HG03280 (cell line): ENCODE measurements at regions not wholly inside any gene's neighbourhood (a gene's known extent, or its start where the extent isn't known, plus 50 kb on each side); places are given as distances from the start of the nearest gene placed in this dataset.

ENCODE experiments used
- ATAC-seq: cut with Tn5 transposase; IDR thresholded peaks from one replicate; pipeline ENCODE4 v1.9.1; 2021; ENCODE audit warnings: mild to moderate bottlenecking, moderate library complexity; ENCODE audit not compliant: unreplicated experiment

DNA sequence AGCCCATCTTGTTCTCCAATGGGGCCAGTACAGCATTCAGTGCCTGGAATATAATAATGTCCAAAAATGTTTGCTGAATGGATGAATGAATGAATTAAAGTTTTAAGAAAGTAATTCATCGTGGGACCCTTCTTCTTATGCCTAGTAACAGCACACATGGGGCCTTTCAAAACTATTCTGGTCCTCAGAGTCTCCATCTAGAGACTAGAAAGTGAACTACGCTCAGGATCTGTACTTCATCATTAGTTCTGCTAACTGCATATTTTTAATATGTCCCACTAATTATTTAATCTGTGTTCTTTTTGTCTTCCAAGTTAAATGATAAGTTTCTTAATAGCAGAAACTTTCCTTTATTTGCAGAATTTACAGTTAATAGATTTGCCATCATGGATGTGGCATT, 172.5 kb downstream of the SMAD2 start:
- no peak for ATAC-seq

DNA sequence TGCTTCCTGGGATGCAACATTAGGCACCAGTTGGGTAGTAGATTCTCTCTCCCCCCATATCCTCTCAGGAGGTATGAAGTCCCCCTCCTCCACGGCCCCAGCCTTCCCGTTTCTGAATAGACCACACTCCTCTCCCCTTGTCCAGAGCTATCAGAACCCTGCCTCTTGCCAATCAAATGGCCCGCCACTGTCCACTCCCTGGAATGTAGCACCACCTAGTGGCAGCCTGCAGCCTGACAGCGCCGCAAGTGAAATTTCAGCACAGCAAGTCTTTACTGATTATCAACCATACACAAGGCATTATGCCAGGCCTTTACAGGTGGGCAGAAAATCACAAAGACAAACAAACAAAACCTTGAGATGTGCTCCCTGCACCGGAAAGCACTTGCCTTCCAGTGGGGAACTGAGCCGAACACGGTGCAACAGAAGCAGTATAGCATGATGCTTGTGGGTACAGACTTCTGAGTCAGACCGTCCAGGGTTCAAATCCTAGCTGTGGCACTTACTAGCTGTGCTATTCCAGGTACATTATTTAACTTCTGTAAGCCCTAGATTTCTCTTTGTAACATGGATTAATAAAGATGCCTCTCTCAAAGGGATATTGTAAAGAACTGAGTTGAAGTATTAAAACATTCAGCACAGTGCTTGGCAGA, 174.0 kb downstream of the SMAD2 start:
- ATAC-seq: peak; percentile 62

DNA sequence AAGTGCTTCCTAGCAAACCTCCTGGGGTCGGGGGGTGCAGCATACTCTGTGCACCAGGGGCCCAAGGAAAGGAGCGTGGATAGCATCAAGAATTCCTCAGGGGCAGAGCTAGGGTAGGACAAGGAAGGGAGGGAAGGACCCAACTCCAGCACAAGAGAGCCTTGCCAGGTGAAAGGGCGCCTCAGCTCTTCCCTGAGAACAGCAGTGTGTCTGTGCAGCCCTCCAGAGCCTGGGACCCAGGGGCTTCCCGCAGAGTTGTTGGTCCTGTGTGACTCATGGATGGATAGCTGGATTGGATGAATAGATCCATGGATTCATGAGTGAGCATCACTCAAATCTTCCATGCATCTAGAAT, 175.4 kb downstream of the SMAD2 start:
- ATAC-seq: no peak

DNA sequence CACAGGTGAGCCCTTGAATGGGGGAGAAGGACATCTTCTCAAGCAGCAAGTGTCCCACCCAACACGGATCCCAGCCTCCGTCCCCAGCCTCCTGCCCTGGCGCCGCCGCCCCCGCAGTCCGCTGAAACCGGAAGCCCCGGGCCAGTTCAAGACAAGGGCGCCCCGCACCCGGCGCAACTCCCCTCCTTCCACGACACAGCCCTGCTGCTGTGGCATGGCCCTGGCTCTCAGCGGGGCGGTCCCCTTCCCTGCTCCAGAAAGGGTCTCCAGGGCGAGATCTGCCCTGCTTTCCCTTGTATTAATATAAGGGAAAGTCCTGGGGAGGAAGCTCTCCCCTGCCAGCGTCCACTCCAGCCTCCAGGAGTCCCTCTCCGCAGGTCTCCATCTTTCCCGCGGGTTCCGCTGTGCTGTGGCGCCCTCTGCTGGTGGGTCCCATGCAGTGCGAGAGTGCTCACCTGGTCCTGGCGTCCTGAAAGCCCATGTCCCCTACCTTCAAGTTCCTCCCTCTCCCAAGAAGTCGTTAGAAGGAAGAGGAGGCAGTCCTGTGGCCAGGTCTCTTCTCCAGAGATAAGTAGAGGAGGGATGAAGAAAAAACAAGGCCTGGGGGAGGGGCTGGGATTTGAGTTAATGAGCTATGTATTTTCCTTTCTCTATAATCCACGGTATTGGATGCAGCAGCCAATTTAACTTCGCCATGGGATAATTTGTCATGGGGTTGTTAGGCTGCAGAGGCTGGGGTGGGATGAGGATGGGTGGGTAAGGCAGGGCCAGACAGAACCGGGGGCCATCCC, 176.0 kb downstream of the SMAD2 start:
- no peak for ATAC-seq

DNA sequence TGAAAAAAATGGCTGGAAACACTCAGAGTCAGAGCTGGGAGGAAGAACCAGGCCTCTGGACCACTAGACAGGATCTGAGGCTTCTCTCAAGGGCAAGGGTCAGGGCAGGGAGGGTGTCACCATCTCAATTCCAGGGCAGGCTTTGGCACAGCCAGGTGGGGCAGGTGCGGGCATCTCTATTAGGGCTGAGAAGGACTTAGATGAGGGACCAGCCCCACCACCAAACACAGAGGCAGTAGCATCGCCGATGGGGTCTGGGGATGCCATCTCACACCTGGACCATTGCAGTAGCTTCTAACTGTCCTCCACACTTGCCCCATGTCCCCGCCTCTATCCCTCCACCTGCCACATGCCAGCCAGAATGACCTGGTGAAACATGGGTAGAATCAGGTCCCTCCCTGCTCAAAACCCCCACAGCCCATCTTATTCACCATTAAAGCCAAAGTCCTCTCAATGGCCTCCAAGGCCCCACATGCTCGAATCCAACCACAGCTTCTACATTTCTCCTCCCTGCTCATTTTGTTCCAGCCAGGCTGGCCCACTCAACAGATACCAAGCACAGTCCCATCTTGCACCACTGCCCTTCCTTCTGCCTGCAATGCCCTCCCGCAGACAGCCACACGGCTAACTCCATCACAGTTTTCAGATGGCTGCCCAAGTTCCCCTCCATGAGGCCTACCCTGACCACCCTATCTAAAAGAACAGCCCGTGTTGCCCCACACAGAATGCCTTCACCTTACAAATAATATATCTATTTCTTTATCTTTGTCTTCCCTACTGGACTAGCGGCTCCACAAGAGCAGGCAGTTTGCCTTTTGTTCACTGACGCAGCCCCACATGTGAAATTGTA, 177.4 kb downstream of the SMAD2 start:
- no peak for ATAC-seq

DNA sequence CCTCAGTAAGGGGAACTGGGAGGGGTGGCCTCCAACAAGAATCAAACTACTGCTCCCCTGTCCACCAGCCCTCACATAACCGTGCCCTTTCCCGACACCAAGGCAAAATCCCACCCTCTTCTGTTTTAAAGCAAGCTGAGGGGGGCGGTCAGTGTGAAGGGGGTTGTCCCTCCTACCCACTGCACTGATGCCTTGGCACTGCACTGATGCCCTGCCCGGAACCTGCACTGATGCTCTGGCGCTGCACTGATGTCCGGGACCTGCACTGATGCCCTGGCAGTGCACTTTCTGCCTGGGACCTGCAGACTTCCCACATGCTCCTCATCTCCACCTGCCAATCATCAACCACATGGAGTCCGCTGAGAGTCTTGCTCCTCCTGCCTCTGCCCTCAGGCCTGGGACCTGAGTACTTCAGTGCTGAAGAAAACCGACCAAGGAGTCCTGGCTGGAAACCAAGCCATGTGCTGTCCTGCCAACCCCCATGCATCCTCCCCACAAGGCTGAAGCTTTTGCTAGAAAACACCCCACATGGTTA, 179.5 kb downstream of the SMAD2 start:
- no peak for ATAC-seq

DNA sequence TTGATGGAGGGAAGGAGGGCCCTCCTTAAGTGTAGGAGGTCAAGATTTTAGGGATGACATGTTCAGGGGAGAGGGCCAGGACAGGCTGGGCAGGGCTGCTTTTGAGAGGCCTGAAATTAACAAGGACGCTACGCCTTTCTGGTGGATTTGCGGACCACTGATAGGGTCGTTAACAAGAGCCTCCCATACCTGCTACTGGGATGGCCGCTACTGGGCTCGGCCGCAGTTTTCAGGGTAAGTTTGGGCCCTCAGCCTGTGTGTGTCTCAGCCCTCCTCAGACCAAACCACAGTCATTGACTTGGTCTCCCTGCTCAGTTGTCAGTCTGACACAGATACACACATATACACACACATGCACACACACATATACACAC, 180.9 kb downstream of the SMAD2 start:
- no peak for ATAC-seq

DNA sequence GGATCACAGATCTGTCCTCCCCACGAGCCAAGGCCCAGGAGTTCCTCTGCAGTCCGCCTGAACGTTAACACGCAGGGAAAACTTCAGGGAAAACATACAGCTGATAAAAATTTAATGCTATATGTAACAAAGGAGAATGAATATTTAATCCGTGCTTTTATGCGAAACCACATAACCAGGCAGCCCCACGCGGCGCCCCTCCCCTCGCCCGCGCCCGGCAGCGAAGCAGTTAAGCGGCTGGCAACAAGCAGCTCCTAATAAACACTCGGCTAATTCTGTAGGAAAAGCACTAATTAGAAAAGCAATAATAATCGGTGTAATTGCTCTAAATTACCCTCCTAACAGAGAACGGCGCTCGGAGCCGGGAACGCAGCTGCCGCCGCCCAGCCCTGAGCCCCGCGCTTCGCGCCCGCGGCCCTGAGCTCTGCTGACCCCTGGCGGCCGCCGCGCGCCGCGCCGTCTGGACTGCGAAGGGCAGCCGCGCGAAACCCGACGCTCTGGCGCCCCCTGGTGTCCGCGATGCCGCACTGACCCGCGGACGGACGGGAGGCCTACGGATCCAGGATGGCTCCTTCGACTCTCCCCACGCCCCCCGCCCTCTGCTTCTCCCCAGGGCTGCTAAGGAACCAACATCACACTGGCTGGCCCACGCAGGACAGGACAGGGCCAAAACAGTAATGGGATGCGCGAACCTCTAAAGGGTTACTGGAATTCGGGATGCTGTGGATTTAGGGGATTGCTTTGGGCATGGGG, 181.4 kb downstream of the SMAD2 start:
- ATAC-seq: peak; percentile 87

DNA sequence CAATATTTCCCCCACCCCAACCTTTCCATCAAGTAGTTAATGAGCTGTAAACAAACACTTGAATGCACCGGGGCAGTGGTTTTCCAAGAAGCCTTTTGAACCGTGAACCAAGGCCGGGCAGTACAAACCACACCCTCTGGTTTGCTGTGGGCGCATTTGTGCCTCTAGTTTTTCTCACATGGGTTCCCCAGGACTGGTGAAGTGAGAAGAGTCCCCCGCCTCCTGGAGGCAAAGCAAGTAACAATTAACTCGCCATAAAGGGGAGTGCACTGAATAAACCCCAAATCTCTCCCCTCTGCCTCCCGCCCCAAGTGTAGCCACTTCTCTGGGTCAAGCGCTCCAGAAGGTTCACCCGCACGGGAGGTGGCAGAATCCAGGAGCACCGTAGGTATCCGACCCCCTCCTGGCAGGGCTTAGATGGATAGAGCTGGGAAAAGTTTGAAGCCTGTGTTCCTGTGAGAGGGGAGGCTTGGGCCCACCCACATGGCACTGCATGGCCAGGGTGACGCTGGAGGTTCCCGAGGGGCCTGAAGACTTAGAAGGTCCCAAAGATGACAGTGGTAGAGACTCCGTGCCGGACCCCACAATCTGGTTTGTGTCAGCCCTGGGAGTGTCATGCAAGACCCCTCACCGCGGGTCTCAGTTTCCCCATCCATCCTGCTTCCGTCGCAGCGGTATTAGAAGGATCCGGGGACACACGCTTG, 182.2 kb downstream of the SMAD2 start:
- ATAC-seq: no peak

DNA sequence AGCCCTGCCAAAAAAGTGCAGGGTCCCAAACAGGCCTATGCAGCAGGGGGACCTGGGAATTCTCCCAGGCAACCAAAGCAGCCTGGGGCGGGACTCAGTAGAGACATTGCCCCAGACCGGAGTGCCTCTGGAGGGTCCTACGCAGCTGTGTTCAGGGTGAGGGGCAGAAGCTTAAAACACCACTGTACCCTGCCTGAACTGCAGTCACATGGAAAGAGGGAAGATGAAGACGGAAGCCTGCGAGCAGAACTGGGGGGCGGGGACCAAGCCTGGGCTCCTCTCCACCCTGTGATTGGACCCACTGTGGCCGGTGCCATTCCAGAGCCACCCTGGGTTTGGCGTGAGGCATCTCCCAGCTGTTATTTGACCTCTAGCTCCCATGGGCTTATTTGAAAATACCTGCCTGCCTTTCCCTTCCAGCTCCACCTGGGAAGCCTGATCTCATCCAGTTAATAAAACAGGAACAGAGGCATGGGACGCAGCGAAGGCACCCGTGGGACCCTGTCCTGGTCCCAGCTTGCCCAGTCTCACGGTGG, 183.1 kb downstream of the SMAD2 start:
- no peak for ATAC-seq

DNA sequence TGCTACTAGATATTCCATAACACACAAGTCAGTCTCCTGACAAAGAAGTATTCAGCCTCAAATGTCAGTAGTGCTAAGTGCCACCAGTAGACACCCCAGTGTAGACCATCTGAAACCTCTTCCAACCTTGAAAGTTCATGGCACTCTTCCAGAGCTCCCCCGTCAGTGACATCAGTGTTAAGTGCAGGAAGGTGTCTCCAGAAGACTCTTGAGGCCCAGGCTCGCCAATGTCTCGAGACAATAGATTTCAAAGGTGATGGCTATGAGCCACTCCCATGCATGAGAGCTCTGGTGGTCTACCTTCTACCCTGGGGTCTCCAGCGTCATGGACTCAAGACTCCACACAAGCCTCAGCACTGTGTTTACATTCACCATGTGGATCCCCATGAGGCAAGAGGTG, 183.8 kb downstream of the SMAD2 start:
- ATAC-seq: no peak

DNA sequence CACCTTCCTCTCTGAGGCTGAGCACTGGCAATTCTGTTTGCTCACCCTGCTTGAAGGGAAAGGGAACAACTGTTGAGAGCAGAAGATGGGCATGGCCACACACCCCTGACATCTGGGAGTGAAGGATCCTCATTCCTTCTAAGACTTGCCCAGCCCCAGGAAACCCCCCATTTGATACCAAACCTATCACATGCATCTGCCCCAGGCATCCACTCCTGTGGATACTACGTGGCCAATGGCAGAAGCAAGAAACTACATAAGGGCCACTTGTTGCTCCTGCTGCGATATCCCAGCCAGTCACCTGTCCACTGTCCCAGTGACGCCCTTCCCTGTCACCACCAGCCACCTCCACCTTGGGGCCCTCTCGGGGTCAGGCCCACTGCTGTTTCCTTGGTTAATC, 185.2 kb downstream of the SMAD2 start:
- ATAC-seq: no peak

DNA sequence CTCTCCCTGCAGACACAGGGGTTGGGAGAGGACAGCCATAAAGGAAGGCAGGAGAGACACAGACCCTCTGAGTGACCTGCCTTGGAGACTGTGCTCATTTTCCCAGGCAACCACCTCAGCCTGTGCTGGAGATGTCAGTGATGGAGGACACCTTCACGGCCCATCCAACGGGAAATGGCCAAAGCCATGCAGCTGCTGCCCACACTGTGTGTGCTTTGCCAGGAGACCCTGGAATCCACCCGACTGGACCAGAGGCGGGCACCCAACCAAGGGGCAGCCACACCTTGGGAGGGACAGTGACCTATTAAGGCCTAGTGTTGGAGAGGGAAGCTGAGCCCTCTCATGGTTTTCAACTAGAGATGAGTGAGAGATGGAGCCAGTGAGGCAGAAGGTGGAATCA, 192.5 kb downstream of the SMAD2 start:
- no peak for ATAC-seq

DNA sequence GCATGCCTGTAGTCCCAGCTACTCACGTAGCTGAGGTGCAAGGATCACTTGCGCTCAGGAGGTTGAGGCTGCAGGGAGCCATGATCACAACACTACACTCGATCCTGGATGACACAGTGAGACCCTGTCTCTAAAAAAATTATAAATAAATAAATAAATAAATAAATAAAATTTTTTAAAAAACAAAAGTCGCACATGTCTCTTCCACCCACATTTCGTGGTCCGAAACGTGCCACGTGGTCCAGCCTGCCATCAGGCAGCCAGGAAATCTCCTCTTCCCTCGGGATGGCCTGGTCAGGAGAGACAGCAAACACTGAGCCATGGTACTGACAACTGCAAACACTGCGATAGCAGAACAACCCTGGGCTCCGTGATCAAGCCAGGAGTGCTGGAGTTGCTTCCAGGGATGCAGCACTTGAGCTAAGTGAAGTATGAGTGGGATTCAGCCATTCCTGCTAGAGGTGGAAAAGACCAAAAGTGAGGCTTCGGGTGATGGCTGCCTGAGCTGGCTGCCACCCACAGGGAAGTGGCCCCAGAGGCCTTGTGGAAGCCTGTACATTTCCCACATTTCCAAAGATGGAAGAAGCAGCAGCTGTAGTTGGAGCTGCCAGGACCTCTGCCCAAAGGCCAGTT, 193.1 kb downstream of the SMAD2 start:
- ATAC-seq: no peak

DNA sequence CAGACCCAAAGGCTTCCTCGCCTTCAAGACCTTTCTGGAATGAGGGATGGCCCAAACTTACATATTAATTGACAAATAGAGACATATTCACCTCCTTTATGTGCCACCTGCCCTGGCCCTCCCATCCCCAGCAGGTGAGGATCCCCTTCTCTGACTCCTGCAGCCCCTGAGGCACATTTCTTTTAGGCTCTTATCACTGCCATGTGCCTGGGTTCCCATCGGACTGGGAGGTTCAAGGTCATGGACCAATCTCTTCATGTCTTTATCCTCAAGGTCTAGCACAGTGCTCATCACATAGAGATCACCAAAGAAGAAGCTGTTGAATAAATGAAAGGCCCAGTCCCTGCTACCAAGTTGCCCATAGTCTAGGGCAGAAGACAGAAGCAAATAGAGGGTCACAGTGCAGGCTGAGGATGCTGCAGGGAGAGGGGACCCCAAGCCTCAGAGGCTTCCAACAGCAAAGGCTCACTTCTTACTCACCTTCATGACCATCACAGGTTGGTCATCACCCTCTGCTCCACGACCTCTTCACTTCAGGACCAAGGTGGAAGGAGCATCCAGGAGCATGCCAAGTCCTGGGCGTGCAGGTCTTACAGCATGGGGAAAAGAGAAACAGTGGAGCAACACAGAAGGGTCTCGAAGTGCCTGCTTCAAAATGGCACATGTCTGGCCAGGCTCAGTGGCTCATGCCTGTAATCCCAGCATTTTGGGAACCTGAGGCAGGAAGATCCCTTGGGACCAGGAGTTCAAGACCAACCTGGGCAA, 193.9 kb downstream of the SMAD2 start:
- ATAC-seq: no peak

DNA sequence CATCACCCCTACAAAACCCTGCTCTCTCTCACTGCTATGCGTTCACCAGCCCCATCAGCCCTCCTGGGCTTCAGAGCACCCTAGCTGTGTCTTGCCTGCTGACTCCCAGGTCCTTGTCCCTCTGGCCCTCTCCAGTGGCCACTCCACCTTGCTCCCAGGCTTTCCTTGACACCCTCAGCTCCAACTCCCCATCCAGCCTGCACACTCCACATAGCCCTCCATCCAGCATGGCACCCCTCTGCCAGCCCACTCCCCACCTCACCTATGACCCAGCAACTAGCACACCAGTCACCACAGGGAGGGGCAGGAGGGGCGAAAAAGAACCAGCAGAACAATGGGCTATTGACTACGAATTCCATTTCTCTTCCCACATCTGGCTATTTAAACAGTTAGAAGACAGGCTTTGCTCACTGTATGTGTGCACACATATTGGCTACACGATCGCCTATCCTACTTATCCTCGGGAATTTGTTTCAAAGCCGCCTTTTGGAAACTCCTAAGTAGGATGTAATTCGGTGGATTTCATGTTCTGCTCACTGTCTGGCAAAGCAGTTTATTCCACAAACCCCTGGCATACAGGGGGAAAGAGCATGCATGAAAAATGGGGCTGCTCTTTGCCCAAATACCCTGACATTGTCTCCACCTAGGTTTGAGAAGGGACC, 195.3 kb downstream of the SMAD2 start:
- no peak for ATAC-seq

DNA sequence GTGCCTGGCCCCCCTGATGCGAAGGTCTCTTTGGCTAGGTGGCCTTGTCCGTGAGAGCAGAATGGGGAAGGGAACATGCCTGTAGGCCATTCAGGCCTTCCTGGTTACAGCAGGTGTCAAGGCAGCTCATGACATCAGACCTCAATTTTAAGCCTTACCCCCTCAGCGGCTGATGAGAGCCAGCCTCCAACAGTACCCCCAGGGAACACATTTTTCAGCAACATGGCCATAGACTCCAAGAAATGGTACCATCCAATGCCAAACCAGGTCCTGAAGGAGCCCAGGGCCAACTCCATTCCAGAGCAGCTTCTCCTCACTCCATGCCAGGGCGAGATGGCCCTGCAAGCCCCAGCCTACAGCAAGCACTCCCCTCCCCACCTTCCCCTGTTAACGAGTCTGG, 199.2 kb downstream of the SMAD2 start:
- no peak for ATAC-seq

DNA sequence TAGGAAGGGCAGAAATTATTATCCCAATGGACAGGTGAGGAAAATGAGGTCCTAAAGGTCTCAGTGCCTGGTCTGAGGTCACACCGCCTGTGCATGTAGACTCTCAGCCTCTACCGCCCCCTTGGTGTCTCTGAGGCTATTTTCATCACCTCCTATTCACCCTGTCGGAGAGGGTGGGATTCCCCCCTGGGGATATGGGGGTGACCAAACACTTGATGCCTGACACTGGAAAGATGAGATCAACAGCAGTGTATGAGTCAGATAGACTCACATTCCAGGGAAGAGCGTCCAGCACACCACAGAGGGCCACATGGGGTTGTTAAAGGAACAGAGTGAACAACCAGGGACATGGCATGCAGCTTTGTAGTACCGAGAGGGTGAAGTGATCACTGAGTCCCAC, 199.7 kb downstream of the SMAD2 start:
- no peak for ATAC-seq
